Thyroid gland (tissue), 4 donors: ENCODE measurements at regions not wholly inside any gene's neighbourhood (a gene's known extent, or its start where the extent isn't known, plus 50 kb on each side); places are given as distances from the start of the nearest gene placed in this dataset.

ENCODE experiments used
- DNase-seq, 2 donors: peaks; one replicate each; pipeline ENCODE4 v3.0.0-alpha.2; 2019
- H3K27ac ChIP-seq, 3 donors: fragments of 200-600 bp; sonication (generic); 1 replicate in 2 of 3; 2 replicates in 1 of 3; pipeline ENCODE4 v1.5.1; 2016 to 2019; ENCODE audit warnings: mild to moderate bottlenecking in 1 of 3, moderate library complexity in 1 of 3
- H3K27me3 ChIP-seq: fragments of 200-600 bp; sonication (generic); one replicate; pipeline ENCODE4 v1.5.1; 2019
- H3K36me3 ChIP-seq, 2 donors: fragments of 200-600 bp; sonication (generic); one replicate each; pipeline ENCODE4 v1.5.1; 2016 to 2019
- H3K4me1 ChIP-seq, 2 donors: fragments of 200-600 bp; sonication (generic); one replicate each; pipeline ENCODE4 v1.5.1; 2017 to 2019
- H3K4me3 ChIP-seq, 3 donors: fragments of 200-600 bp; sonication (generic); replicated peaks in 1 of 3; 1 replicate in 2 of 3; 2 replicates in 1 of 3; pipeline ENCODE4 v1.5.1; 2016; ENCODE audit warnings: mild to moderate bottlenecking in 1 of 3
- H3K9me3 ChIP-seq: fragments of 200-600 bp; sonication (generic); one replicate; pipeline ENCODE4 v1.5.1; 2017
- CTCF ChIP-seq, 6 experiments: fragments of 200-600 bp in 3 of 6; fragments of 450-650 bp in 3 of 6; sonication (generic) in 3 of 6; IDR thresholded peaks; one replicate each; pipeline ENCODE4 v1.5.1; 2016 to 2019; ENCODE audit warnings: antibody characterized with exemption in 6 of 6, mild to moderate bottlenecking in 2 of 6, inconsistent platforms in 1 of 6, moderate library complexity in 1 of 6
- POLR2A ChIP-seq, 2 donors: fragments of 450-650 bp; IDR thresholded peaks; one replicate each; pipeline ENCODE4 v1.6.1; 2017; ENCODE audit warnings: antibody characterized with exemption in 2 of 2, mild to moderate bottlenecking in 2 of 2, moderate library complexity in 1 of 2
- WGBS, 2 donors: methylation state at CpG; one replicate each; pipeline ENCODE4 v1.1.5; 2017; 5-methylcytosine and 5-hydroxymethylcytosine counted together
- intact Hi-C: fragments of 100-400 bp; cut with DNase I; formaldehyde crosslinking; loops from one replicate; pipeline ENCODE4 v1.15.1; 2023

GRCh38 chr16:51722467-51722866 is 571.4 kb upstream of the SALL1 start:
- no peaks in the 10 kb centered on the region for H3K9me3 ChIP-seq
- no peaks in the 10 kb centered on the region for H3K27me3 ChIP-seq
- no peak for TF ChIP-seq POLR2A (IDR thresholded peaks at IDR 0.05)
- no peak for TF ChIP-seq CTCF (IDR thresholded peaks at IDR 0.05)
- intact Hi-C loops = no loop called here
- no peaks in the 10 kb centered on the region for H3K4me1 ChIP-seq
- H3K4me3 ChIP-seq = no peak overlapping the region
- H3K36me3 ChIP-seq = no peaks in the 10 kb centered on the region
- H3K27ac ChIP-seq = no peak overlapping the region
- no peak for DNase-seq

GRCh38 chr16:51719376-51719775 is 568.3 kb upstream of the SALL1 start:
- DNase-seq = no peak
- H3K4me3 ChIP-seq = no peak overlapping the region
- H3K4me1 ChIP-seq = no peaks in the 10 kb centered on the region
- WGBS, 2 donors = 95 to 99% methylated on average over 3 of the region's 3 CpGs
- H3K9me3 ChIP-seq = no peaks in the 10 kb centered on the region
- no peaks in the 10 kb centered on the region for H3K27me3 ChIP-seq
- intact Hi-C loops = no loop called here
- TF ChIP-seq CTCF (IDR thresholded peaks at IDR 0.05) (no peak), POLR2A (IDR thresholded peaks at IDR 0.05) (no peak)
- no peak overlapping the region for H3K27ac ChIP-seq
- H3K36me3 ChIP-seq = no peaks in the 10 kb centered on the region

GRCh38 chr16:51716195-51716594 is 565.1 kb upstream of the SALL1 start:
- WGBS, 2 donors = 78 to 86% methylated on average over 1 of the region's 1 CpG
- no peak for TF ChIP-seq CTCF (IDR thresholded peaks at IDR 0.05)
- TF ChIP-seq POLR2A (IDR thresholded peaks at IDR 0.05) = no peak

GRCh38 chr16:51713502-51713901 is 562.4 kb upstream of the SALL1 start:
- 92 to 94% methylated on average over 2 of the region's 2 CpGs for WGBS, 2 donors
- intact Hi-C loops = no loop called here
- no peaks in the 10 kb centered on the region for H3K27me3 ChIP-seq
- no peaks in the 10 kb centered on the region for H3K36me3 ChIP-seq
- TF ChIP-seq POLR2A (IDR thresholded peaks at IDR 0.05) = no peak
- TF ChIP-seq CTCF (IDR thresholded peaks at IDR 0.05) = no peak
- H3K4me3 ChIP-seq = no peak overlapping the region
- no peaks in the 10 kb centered on the region for H3K4me1 ChIP-seq
- H3K9me3 ChIP-seq = no peaks in the 10 kb centered on the region
- no peak for DNase-seq
- H3K27ac ChIP-seq = no peak overlapping the region

More at GRCh38 chr16:51716195-51716594, 565.1 kb upstream of the SALL1 start:
- H3K4me3 ChIP-seq = no peak overlapping the region
- no peak overlapping the region for H3K27ac ChIP-seq
- intact Hi-C loops = no loop called here
- no peaks in the 10 kb centered on the region for H3K4me1 ChIP-seq
- no peak for DNase-seq
- no peaks in the 10 kb centered on the region for H3K9me3 ChIP-seq
- no peaks in the 10 kb centered on the region for H3K27me3 ChIP-seq
- no peaks in the 10 kb centered on the region for H3K36me3 ChIP-seq

- 91 to 96% methylated on average over 2 of the region's 2 CpGs for WGBS, 2 donors
- Histone ChIP-seq H3K36me3 (no peaks in the 10 kb centered on the region), H3K27ac (no peak overlapping the region), H3K4me1 (no peaks in the 10 kb centered on the region), H3K9me3 (no peaks in the 10 kb centered on the region), H3K27me3 (no peaks in the 10 kb centered on the region), H3K4me3 (no peak overlapping the region)
- DNase-seq = no peak
- TF ChIP-seq CTCF (IDR thresholded peaks at IDR 0.05) (no peak), POLR2A (IDR thresholded peaks at IDR 0.05) (no peak)
- intact Hi-C loops = no loop called here
These were observed 560.0 kb upstream of the SALL1 start for GRCh38 chr16:51710905-51711563.
